GM21360 (cell line): ENCODE measurements at regions not wholly inside any gene's neighbourhood (a gene's known extent, or its start where the extent isn't known, plus 50 kb on each side); places are given as distances from the start of the nearest gene placed in this dataset.
"Not testable (repeated sequence)": the region's sequence is repeated elsewhere in the genome, so short reads cannot be mapped to it uniquely, and the experiment has no call there.

Experiments used
- ATAC-seq: cut with Tn5 transposase; IDR thresholded peaks from one replicate; pipeline ENCODE4 v1.9.1; 2021; ENCODE audit warnings: mild to moderate bottlenecking, moderate library complexity; ENCODE audit not compliant: unreplicated experiment

GRCh38 chr7:149569025-149569725 lies 71.6 kb upstream of the ZNF746 start:
- ATAC-seq, result no peak

- ATAC-seq, result no peak
These were observed 70.6 kb upstream of the ZNF746 start for GRCh38 chr7:149568218-149568617.

GRCh38 chr7:149566103-149566502 lies 68.5 kb upstream of the ZNF746 start:
- no peak for ATAC-seq

- ATAC-seq, result no peak
These were observed 67.4 kb upstream of the ZNF746 start for GRCh38 chr7:149565096-149565382.

- no peak for ATAC-seq
These were observed 66.9 kb upstream of the ZNF746 start for GRCh38 chr7:149564340-149565095.

GRCh38 chr7:149562602-149563001 lies 65.0 kb upstream of the ZNF746 start:
- ATAC-seq, result no peak

- ATAC-seq, result no peak
These were observed 63.5 kb upstream of the ZNF746 start for GRCh38 chr7:149561072-149561471.

- ATAC-seq, result no peak
These were observed 62.1 kb upstream of the ZNF746 start for GRCh38 chr7:149559711-149560110.

- no peak for ATAC-seq
These were observed 60.7 kb upstream of the ZNF746 start for GRCh38 chr7:149558149-149558861.

- ATAC-seq, result not testable (repeated sequence)
These were observed 58.9 kb upstream of the ZNF746 start for GRCh38 chr7:149556525-149556924.

GRCh38 chr7:149554821-149555220 lies 57.2 kb upstream of the ZNF746 start:
- not testable (repeated sequence) for ATAC-seq

GRCh38 chr7:149553991-149554390 lies 56.4 kb upstream of the ZNF746 start:
- ATAC-seq, result not testable (repeated sequence)

- ATAC-seq, result no peak
These were observed 55.2 kb upstream of the ZNF746 start for GRCh38 chr7:149552799-149553198.
